Gastrocnemius medialis (tissue), 4 donors: ENCODE measurements at regions not wholly inside any gene's neighbourhood (a gene's known extent, or its start where the extent isn't known, plus 50 kb on each side); places are given as distances from the start of the nearest gene placed in this dataset.

Experiments
- CTCF ChIP-seq, 5 experiments: fragments of 450-650 bp in 3 of 5; fragments of 200-600 bp in 2 of 5; sonication (generic) in 2 of 5; IDR thresholded peaks in 4 of 5; conservative IDR thresholded peaks in 1 of 5; 1 replicate in 4 of 5; 2 replicates in 1 of 5; pipeline ENCODE4 v1.5.1; 2016 to 2019; ENCODE audit warnings: antibody characterized with exemption in 5 of 5, mild to moderate bottlenecking in 3 of 5, moderate library complexity in 3 of 5
- POLR2A ChIP-seq, 2 donors: fragments of 450-650 bp; IDR thresholded peaks; one replicate each; pipeline ENCODE4 v1.6.1; 2017; ENCODE audit warnings: antibody characterized with exemption in 2 of 2, mild to moderate bottlenecking in 2 of 2, moderate library complexity in 2 of 2

- TF ChIP-seq CTCF (IDR thresholded peaks at IDR 0.05 in 4 of 5, conservative IDR thresholded peaks at IDR 0.05 in 1 of 5) (no peak), POLR2A (IDR thresholded peaks at IDR 0.05) (no peak)
Measured at GRCh38 chr6:134425513-134425912, 107.6 kb upstream of the SGK1 start.
